GM21367 (cell line): ENCODE measurements at regions not wholly inside any gene's neighbourhood (a gene's known extent, or its start where the extent isn't known, plus 50 kb on each side); places are given as distances from the start of the nearest gene placed in this dataset.

ENCODE experiments used
- ATAC-seq: cut with Tn5 transposase; IDR thresholded peaks from one replicate; pipeline ENCODE4 v1.9.1; 2021; ENCODE audit not compliant: unreplicated experiment

GRCh38 chr22:22151308-22151707 lies 93.3 kb upstream of the VPREB1 start:
- no peak for ATAC-seq

- ATAC-seq = no peak
These were observed 94.1 kb upstream of the VPREB1 start for GRCh38 chr22:22150457-22150856.

GRCh38 chr22:22148905-22149304 lies 95.7 kb upstream of the VPREB1 start:
- no peak for ATAC-seq

GRCh38 chr22:22144858-22145257 lies 99.7 kb upstream of the VPREB1 start:
- ATAC-seq = no peak

GRCh38 chr22:22143448-22143847 lies 101.1 kb upstream of the VPREB1 start:
- no peak for ATAC-seq

GRCh38 chr22:22142661-22143060 lies 101.9 kb upstream of the VPREB1 start:
- no peak for ATAC-seq

GRCh38 chr22:22141771-22142591 lies 102.6 kb upstream of the VPREB1 start:
- ATAC-seq = no peak

- no peak for ATAC-seq
These were observed 103.6 kb upstream of the VPREB1 start for GRCh38 chr22:22141031-22141430.

GRCh38 chr22:22139364-22139763 lies 105.2 kb upstream of the VPREB1 start:
- ATAC-seq = no peak

GRCh38 chr22:22138915-22139314 lies 105.7 kb upstream of the VPREB1 start:
- ATAC-seq = no peak

- ATAC-seq = no peak
These were observed 106.7 kb upstream of the VPREB1 start for GRCh38 chr22:22137891-22138290.

GRCh38 chr22:22133910-22134309 lies 110.7 kb upstream of the VPREB1 start:
- ATAC-seq = no peak

GRCh38 chr22:22130953-22131608 lies 113.5 kb upstream of the VPREB1 start:
- no peak for ATAC-seq

GRCh38 chr22:22129387-22129786 lies 115.2 kb upstream of the VPREB1 start:
- no peak for ATAC-seq

- no peak for ATAC-seq
These were observed 116.1 kb upstream of the VPREB1 start for GRCh38 chr22:22128440-22128839.

GRCh38 chr22:22127100-22127499 lies 117.5 kb upstream of the VPREB1 start:
- ATAC-seq = no peak

GRCh38 chr22:22125579-22126468 lies 118.8 kb upstream of the VPREB1 start:
- ATAC-seq = no peak

GRCh38 chr22:22125028-22125578 lies 119.5 kb upstream of the VPREB1 start:
- no peak for ATAC-seq

GRCh38 chr22:22124374-22124773 lies 120.2 kb upstream of the VPREB1 start:
- ATAC-seq = no peak

- no peak for ATAC-seq
These were observed 120.7 kb upstream of the VPREB1 start for GRCh38 chr22:22123960-22124278.
